ENCODE measurements at regions not wholly inside any gene's neighbourhood (a gene's known extent, or its start where the extent isn't known, plus 50 kb on each side); places are given as distances from the start of the nearest gene placed in this dataset.
A peak's percentile ranks its signal among the peaks of the same experiment; 100 is the strongest.

DNA sequence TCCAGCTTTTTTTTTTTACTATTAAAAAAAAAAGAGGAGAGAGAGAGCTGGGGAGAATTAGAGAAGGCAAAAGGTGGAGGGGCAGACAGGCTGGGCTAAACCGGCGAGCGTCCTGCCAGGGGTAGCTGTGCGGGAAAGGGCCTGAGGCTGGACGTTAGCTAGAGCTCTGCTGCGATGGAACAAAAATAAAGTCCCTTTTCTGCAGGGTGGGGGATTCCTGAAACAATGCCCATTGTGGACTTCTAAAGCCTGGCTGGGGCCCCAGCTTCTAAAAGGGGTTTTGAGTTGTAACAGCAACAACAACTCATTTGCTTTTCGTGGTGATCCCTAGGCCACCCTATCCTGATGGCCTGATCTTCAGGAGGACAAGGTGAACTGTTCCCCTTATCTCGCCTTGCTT lies 311.7 kb downstream of the FBXW7 start:
- Histone ChIP-seq H3K9me3 (ENCODE audit: insufficient read depth, low read depth, low read length) (no peaks in the 10 kb centered on the region), H3K27me3 (ENCODE audit: insufficient read depth, low read length, poor library complexity, severe bottlenecking) (no peaks in the 10 kb centered on the region), H3K79me2 (ENCODE audit: insufficient read depth, low read length) (no peaks in the 10 kb centered on the region), H4K20me1 (ENCODE audit: insufficient read depth, low read length, poor library complexity, severe bottlenecking) (no peaks in the 10 kb centered on the region), H3F3A (ENCODE audit: low read depth) (no peaks in the 10 kb centered on the region), H3K4me1 (ENCODE audit: insufficient read depth, low read length, poor library complexity, severe bottlenecking) (peaks cover 4% of the 10 kb centered on the region), H3K9me2 (replicated peaks; ENCODE audit: low read depth, low read length) (no peaks in the 10 kb centered on the region), H3K4me2 (ENCODE audit: low read depth, low read length, poor library complexity, severe bottlenecking) (no peak overlapping the region), H2AFZ (ENCODE audit: low read length) (peak overlapping the region; percentile 47), H3K36me3 (ENCODE audit: insufficient read depth, low read length) (no peaks in the 10 kb centered on the region), H3K4me3 (ENCODE audit: low read length, poor library complexity, severe bottlenecking) (no peak overlapping the region), H3K9ac (ENCODE audit: low read depth, low read length, poor library complexity, severe bottlenecking) (no peak overlapping the region)
- TF ChIP-seq, protein P1, sequence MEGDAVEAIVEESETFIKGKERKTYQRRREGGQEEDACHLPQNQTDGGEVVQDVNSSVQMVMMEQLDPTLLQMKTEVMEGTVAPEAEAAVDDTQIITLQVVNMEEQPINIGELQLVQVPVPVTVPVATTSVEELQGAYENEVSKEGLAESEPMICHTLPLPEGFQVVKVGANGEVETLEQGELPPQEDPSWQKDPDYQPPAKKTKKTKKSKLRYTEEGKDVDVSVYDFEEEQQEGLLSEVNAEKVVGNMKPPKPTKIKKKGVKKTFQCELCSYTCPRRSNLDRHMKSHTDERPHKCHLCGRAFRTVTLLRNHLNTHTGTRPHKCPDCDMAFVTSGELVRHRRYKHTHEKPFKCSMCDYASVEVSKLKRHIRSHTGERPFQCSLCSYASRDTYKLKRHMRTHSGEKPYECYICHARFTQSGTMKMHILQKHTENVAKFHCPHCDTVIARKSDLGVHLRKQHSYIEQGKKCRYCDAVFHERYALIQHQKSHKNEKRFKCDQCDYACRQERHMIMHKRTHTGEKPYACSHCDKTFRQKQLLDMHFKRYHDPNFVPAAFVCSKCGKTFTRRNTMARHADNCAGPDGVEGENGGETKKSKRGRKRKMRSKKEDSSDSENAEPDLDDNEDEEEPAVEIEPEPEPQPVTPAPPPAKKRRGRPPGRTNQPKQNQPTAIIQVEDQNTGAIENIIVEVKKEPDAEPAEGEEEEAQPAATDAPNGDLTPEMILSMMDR (conservative IDR thresholded peaks at IDR 0.05; ENCODE audit: low read length), result no peak
- TF ChIP-seq EZH2phosphoT487 (IDR thresholded peaks at IDR 0.05; ENCODE audit: borderline replicate concordance), result no peak

DNA sequence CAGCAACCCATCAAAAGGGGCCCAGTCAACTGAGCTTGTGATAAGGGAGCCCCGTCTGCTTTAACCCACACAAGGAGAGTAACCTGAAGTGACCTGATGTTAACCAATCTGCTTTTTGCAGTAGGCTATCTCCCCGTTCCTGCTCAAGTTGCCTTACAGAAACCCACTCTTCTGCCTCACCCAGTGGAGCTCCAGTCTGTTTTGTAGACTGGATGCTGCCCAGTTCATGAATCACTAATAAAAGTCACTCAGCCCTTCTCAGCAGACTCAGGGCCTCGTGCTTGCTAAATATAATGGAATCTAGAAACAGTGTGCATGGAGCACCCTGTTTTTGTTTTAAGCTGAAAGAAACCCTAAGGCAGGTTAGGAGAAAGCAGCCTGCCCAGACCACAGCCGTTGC lies 312.3 kb downstream of the FBXW7 start:
- no peak overlapping the region for H2AFZ ChIP-seq (ENCODE audit: low read length)
- TF ChIP-seq EZH2phosphoT487 (IDR thresholded peaks at IDR 0.05; ENCODE audit: borderline replicate concordance), result no peak
- TF ChIP-seq, protein P1 (conservative IDR thresholded peaks at IDR 0.05; ENCODE audit: low read length), result no peak
- H3K9me3 ChIP-seq (ENCODE audit: insufficient read depth, low read depth, low read length), result no peaks in the 10 kb centered on the region
- no peaks in the 10 kb centered on the region for H3K79me2 ChIP-seq (ENCODE audit: insufficient read depth, low read length)
- no peaks in the 10 kb centered on the region for H3K27me3 ChIP-seq (ENCODE audit: insufficient read depth, low read length, poor library complexity, severe bottlenecking)
- H3K9ac ChIP-seq (ENCODE audit: low read depth, low read length, poor library complexity, severe bottlenecking), result no peak overlapping the region
- no peak overlapping the region for H3K4me3 ChIP-seq (ENCODE audit: low read length, poor library complexity, severe bottlenecking)
- H3K4me1 ChIP-seq (ENCODE audit: insufficient read depth, low read length, poor library complexity, severe bottlenecking), result peaks cover 4% of the 10 kb centered on the region
- H4K20me1 ChIP-seq (ENCODE audit: insufficient read depth, low read length, poor library complexity, severe bottlenecking), result no peaks in the 10 kb centered on the region
- no peaks in the 10 kb centered on the region for H3K9me2 ChIP-seq (replicated peaks; ENCODE audit: low read depth, low read length)
- H3K4me2 ChIP-seq (ENCODE audit: low read depth, low read length, poor library complexity, severe bottlenecking), result no peak overlapping the region
- H3F3A ChIP-seq (ENCODE audit: low read depth), result no peaks in the 10 kb centered on the region
- H3K36me3 ChIP-seq (ENCODE audit: insufficient read depth, low read length), result no peaks in the 10 kb centered on the region

DNA sequence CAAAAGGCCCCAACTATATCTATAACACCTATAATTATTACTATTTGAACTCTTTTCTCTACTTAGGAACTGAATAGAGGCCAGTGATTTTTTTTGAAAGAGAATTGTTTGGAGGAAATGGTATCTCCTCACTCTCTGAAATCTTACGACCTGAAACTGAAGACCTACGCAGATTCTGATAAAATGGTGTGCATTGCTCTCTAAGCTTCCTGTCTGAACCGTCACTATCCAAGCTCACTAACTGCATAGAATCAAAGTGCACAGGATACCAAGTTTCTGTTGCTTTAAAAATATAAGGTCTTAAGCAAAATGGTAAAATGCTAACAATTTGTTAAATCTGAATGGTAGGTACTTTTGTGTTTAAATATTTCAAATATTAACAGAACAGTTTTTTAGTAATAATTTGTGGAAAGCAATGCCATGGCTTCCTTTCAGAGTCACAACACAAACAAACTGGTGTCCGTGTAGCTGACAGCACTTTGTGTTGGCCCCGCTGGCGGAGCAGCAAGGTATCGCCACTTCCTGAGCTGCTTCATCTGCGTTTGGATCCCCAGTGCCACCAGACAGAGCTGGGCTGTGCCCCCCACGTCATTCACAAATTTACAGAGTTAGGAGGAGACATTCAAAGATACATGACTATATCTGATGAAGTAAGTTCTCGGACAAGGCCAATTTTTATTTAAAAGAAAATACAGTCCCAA lies 313.9 kb downstream of the FBXW7 start:
- Histone ChIP-seq H3K27me3 (ENCODE audit: insufficient read depth, low read length, poor library complexity, severe bottlenecking) (no peaks in the 10 kb centered on the region), H4K20me1 (ENCODE audit: insufficient read depth, low read length, poor library complexity, severe bottlenecking) (no peaks in the 10 kb centered on the region), H3K9me2 (replicated peaks; ENCODE audit: low read depth, low read length) (no peaks in the 10 kb centered on the region), H3K9me3 (ENCODE audit: insufficient read depth, low read depth, low read length) (no peaks in the 10 kb centered on the region), H3F3A (ENCODE audit: low read depth) (no peaks in the 10 kb centered on the region), H3K4me1 (ENCODE audit: insufficient read depth, low read length, poor library complexity, severe bottlenecking) (peaks cover 4% of the 10 kb centered on the region), H3K9ac (ENCODE audit: low read depth, low read length, poor library complexity, severe bottlenecking) (no peak overlapping the region), H3K4me3 (ENCODE audit: low read length, poor library complexity, severe bottlenecking) (no peak overlapping the region), H3K4me2 (ENCODE audit: low read depth, low read length, poor library complexity, severe bottlenecking) (no peak overlapping the region), H3K79me2 (ENCODE audit: insufficient read depth, low read length) (no peaks in the 10 kb centered on the region), H3K36me3 (ENCODE audit: insufficient read depth, low read length) (no peaks in the 10 kb centered on the region), H2AFZ (ENCODE audit: low read length) (no peak overlapping the region; the same call in 1 of the 2 replicates)
- no peak for TF ChIP-seq EZH2phosphoT487 (IDR thresholded peaks at IDR 0.05; ENCODE audit: borderline replicate concordance)
- TF ChIP-seq, protein P1 (conservative IDR thresholded peaks at IDR 0.05; ENCODE audit: low read length), result no peak

Measured in Loucy (cell line).